GM18868 (cell line): ENCODE measurements at regions not wholly inside any gene's neighbourhood (a gene's known extent, or its start where the extent isn't known, plus 50 kb on each side); places are given as distances from the start of the nearest gene placed in this dataset.
A peak's percentile ranks its signal among the peaks of the same experiment; 100 is the strongest.
"Not testable (repeated sequence)": the region's sequence is repeated elsewhere in the genome, so short reads cannot be mapped to it uniquely, and the experiment has no call there.

Experiments used
- ATAC-seq: cut with Tn5 transposase; IDR thresholded peaks from one replicate; pipeline ENCODE4 v1.9.1; 2021; ENCODE audit warnings: mild to moderate bottlenecking, moderate library complexity; ENCODE audit not compliant: unreplicated experiment

- no peak for ATAC-seq
Measured at GRCh38 chr2:7620255-7620654, 703.0 kb downstream of the RNF144A start.

- ATAC-seq: peak; percentile 52
Measured at GRCh38 chr2:7621018-7621814, 704.0 kb downstream of the RNF144A start.

- peak; percentile 74 for ATAC-seq
Measured at GRCh38 chr2:7625392-7626138, 708.4 kb downstream of the RNF144A start.

DNA sequence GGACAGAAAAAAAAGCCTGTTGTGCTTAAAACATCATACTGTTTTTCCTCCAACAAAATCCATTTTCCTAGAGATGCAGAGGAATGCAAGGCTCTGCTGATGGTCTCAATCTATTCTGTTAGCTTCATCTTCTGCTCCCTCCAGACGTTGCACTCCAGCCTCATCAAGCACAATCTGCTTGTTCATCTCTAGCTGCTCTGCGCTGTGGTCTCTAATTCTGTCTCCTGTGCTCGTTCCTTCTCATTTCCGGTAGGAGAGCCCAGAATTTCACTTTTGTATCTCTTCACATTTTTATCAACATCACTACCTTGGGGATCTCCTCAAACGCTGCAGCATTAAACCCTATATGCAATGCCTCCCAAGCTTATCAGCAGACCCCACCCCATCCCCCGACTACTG lies 708.9 kb downstream of the RNF144A start:
- no peak for ATAC-seq

DNA sequence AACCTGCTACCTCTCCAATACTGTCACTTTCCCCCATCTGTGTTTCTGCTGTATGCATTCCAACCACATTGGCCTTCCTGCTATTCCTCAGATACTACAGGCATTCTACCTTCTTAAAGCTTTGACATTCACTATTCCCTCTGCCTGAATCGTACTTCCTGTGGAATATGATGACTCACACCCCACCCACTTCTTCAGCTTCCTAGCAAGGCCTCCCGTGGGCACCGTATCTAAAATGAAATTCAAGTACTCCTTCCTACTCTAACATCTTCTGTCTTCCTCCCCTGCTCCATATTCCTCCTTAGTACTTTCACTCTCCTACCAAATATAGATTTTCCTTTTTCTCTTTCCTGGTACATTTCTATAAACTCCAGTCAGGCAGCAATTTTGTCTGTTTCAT lies 710.4 kb downstream of the RNF144A start:
- no peak for ATAC-seq

DNA sequence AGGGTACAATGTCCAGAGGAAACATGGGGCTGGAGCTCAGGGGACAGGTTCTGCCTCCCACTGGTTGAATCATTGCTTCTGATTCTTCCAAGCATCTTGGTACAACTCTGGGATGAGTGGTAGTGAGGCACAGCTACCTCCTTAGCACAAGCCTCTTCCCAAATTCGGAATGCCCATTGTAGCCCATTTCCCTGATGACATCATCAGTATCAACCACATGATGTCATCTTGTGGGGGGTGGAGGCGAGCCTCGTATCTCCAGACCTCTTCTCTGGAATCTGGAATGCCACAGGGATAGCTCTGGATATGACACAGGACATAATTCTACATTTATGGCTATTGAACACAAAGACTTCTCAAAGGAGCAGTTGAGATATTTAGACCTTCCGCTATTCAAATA lies 715.2 kb downstream of the RNF144A start:
- no peak for ATAC-seq

DNA sequence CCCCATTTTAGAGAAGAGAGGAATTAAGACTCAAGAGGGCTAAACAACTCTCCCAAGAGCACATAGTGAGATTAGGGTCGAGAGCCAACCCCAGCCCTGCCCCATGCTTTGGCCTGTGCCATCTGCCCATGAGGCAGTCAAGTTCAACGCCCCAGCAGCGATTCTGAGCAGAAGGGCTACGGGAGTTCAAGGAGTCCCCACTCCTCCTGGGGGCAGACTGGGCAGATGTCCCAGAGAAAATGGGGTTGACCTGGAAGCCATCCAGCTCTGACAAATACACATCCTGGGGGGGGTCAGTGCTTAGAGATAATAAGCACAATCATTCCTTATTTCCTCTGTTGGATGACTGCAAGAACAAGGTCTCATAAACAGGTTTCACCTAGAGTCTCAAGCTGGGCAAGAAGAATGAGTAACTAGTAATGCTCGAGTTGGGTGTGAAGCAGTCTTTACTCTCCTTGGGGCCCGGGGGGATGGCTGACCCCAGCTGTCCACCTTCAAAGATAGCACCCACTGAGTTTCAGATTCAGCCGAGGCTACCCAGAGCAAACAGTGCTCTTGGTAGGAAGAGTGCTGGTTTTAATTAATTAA lies 716.4 kb downstream of the RNF144A start:
- no peak for ATAC-seq

- no peak for ATAC-seq
Measured at GRCh38 chr2:7634409-7634808, 717.2 kb downstream of the RNF144A start.

DNA sequence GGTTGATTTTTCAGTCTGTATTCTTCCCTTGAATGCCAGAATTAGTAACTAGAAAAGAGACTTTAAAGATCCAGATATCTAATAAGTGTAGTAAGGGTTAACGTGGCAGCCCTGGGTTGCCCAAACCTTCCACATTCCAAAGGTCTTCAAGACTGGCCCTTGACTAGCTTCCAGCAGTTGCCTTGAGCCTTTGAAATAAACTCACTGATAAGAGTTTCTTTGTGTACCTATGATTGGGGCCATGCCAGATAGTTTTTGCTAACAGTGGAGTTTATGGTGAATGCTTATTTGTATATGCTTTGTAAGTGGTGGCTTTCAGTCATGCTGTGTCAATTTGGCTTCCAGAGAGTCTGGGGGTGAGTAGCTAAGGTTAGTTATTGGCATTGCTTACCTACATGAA lies 722.3 kb downstream of the RNF144A start:
- ATAC-seq: no peak

DNA sequence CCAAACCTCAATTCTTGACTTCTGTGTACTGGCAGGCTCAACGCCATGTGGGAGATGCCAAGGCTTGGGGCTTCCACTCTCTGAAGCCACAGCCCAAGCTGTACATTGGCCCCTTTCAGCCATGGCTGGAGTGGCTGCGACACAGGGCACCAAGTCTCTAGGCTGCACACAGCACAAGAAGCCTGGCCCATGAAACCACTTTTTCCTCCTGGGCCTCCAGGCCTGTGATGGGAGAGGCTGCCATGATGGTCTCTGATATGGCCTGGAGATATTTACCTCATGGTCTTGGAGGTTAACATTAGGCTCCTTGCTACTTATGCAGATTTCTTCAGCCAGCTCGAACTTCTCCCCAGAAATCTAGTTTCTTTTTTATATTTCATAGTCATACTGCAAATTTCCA lies 724.1 kb downstream of the RNF144A start:
- ATAC-seq: not testable (repeated sequence)

GRCh38 chr2:7646024-7646423 lies 728.8 kb downstream of the RNF144A start:
- no peak for ATAC-seq

DNA sequence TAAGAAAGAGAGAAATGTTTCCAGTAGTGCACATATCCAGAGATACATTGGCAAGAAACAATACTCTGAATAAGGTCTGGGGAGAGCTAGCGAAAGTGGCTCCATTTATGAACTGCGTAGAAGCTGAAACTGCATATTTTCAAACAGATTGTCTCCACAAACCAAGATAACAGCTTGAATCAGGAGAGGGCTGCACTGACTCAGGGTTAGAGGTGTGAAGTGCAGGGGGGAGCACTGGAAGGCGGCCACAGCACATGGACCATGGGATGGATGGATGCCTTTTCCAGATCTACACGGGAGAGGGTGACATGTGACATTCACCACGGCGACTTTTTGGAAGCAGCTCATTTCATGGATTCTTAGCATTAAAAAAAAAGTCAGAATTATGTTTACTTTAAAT lies 729.4 kb downstream of the RNF144A start:
- no peak for ATAC-seq

DNA sequence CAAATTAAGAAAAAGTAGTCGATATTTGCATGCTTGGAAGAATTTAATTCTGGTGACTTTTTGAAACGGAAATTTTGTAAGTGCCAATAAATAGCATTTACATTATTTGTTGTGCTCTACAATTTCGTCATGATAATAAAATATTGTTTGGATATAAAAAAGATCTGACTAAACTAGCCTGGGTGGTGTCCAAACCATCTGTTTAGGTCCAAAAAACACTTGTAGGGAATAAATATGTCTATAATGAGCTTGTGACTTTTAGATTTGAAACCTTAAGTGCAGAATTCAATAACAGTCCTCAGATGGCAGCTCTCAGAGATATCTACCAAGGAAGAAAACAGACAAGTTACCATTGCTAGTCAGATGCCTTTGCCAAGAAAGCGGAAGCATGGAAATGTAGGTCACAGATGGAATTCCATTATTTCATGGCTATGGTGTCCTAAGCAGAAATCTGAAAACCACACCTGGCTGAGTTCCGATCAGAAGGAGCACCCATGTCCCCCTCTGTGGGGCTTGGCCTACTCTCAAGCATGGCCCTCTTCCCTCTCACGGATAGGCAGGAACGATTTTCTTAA lies 731.1 kb downstream of the RNF144A start:
- ATAC-seq: no peak

DNA sequence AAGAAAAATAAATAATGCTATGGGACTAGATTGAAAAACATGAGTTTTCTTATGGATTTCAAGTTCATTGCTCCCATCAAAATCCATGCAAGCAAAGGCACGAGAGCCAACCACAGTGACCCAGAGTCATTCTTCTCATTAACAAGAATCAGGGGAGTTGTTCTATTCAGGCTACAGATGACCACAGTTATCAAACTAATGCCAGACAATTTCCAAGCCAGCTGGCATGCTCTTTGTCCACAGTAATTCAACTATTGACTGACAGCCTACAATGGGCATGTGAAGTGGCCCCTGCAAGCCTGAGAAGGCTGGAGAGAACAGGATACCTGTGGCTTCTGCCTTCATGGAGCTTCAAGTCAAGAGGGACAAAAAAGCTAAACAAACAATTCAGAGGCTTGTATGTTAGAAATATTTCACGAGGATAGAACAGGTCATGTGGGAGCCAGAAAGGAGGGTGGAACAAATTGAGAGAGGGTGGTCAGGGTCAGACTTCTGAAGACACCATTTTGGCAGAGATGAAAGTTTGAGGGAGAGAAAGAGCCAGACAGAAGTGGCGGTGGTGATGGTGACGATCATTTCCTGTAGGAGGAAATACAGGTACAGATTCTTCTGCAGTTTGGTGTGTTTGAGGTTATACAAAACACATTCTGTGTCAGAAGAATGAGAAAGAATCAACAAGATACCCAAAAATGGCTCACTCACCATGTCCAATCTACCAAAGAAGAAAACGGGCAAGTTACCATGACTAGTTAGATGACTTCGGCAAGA lies 732.4 kb downstream of the RNF144A start:
- no peak for ATAC-seq

- ATAC-seq: no peak
Measured at GRCh38 chr2:7653617-7654016, 736.4 kb downstream of the RNF144A start.

- ATAC-seq: no peak
Measured at GRCh38 chr2:7655629-7656028, 738.4 kb downstream of the RNF144A start.

DNA sequence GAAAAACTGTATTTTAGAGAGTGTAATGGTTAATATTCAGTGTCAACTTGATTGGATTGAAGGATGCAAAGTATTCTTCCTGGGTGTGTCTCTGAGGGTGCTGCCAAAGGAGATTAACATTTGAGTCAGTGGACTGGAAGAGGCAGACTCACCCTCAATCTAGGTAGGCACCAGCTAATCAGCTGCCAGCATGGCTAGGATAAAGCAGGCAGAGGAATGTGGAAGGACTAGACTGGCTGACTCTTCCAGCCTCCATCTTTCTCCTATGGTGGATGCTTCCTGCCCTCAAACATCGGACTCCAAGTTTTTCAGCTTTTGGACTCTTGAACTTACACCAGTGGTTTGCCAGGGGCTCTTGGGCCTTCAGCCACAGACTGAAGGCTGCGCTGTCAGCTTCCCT lies 740.3 kb downstream of the RNF144A start:
- not testable (repeated sequence) for ATAC-seq

DNA sequence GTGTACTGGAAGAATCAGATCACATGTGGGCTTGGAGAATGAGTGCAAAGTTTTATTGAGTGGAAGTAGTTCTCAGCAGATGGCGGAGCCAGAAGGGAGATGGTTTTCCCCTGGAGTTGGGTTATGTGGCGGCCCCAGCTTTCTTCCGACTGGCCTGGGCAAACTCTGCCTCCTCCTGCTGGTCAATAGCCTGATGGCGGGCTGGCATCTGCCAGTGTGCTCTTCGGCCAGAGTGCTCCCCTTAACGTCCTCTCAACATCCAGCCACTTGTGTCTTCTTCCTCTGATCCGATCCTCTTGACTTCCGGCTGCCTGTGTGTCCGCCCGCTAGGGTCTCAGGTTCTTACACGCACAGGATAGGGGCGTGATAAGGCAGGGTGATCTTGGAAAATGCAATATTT lies 741.3 kb downstream of the RNF144A start:
- ATAC-seq: no peak

DNA sequence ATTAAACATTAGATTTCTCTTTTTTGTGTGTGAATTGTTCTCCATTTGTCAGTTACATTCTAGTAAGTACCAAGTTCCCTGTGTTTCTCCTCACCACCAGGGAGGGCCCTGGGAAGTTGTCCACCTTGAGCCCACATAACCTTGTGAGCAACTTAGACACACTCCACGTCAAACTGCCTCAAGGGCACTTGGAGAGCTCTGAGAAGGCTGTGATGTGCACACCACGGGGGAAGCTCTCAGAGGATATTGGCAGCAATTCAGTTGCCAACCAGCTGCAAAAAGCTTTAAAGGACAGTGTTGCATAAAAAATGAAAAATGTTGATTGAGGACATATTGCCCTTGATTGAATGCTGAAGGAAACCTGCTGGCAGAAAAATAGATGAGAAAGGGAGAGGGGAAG lies 743.6 kb downstream of the RNF144A start:
- no peak for ATAC-seq

DNA sequence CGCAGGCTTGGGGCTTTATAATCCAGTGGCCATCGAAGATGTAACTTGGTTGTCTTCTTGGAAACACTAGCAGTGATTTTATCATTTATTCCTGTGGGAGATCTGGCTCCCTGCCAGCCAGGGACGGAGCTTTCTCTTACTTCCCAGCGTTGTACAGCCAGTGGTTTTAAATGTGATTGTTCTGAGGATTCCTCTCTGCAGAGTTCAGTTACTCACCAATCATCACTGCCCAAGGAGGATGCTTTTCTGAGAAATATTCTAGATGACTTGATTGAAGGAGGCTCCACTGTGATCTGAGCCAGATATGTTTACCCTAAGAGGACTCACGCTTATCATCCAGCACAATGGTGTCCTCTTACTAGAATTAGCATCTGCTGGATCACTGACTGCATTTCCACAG lies 744.3 kb downstream of the RNF144A start:
- no peak for ATAC-seq

DNA sequence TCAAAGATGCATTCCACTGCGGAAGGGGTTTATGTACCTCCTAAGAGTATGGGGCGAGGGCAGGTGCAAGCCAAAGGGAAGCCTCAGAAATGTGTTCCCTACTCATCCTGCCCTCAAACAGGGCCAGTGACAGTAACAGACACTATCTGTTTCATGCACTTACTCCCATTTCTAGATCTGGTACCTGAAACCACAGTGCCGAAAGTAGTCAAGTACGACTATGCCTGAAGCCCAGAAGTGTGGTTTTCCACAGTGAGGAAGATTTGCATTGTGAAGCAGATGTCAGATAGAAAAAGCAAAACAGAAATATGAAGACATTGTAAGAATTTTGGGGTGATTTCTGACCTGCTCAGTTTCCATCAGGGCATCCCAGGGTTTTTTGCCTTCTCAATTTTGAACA lies 748.7 kb downstream of the RNF144A start:
- no peak for ATAC-seq
